ENCODE measurements at regions not wholly inside any gene's neighbourhood (a gene's known extent, or its start where the extent isn't known, plus 50 kb on each side); places are given as distances from the start of the nearest gene placed in this dataset.

- Histone ChIP-seq H3K27ac (ENCODE audit: low read depth, low read length, poor library complexity, severe bottlenecking) (no peak overlapping the region), H2AFZ (ENCODE audit: low read length) (no peak overlapping the region), H3K4me3 (ENCODE audit: low read depth, low read length, poor library complexity, severe bottlenecking) (no peak overlapping the region), H3K36me3 (ENCODE audit: insufficient read depth, low read length) (no peaks in the 10 kb centered on the region), H3K4me2 (ENCODE audit: low read length) (no peak overlapping the region), H4K20me1 (ENCODE audit: insufficient read depth, low read length) (no peaks in the 10 kb centered on the region), H3K4me1 (ENCODE audit: insufficient read depth, low read length, poor library complexity, severe bottlenecking) (no peaks in the 10 kb centered on the region), H3K79me2 (ENCODE audit: insufficient read depth, low read depth, low read length) (no peaks in the 10 kb centered on the region), H3K9me3 (ENCODE audit: low read length) (no peaks in the 10 kb centered on the region), H3K9me2 (ENCODE audit: insufficient read depth, low read length) (no peaks in the 10 kb centered on the region)
- ChIA-PET CTCF (ENCODE audit: unreplicated experiment) (no interaction called here), POLR2A (no interaction called here)
- no peak for DNase-seq (ENCODE audit: low spot score)
- intact Hi-C loops (cut with micrococcal nuclease; ENCODE audit: unreplicated experiment), result no loop called here
- no TSS peak for BruUV-seq (replicated peaks)
- TF ChIP-seq CTCF (conservative IDR thresholded peaks at IDR 0.05; ENCODE audit: low read length), result no peak
- no peak for TF ChIP-seq EZH2phosphoT487 (IDR thresholded peaks at IDR 0.05; ENCODE audit: borderline replicate concordance, low read depth, low read length)
These were observed 489.2 kb upstream of the CTSO start for GRCh38 chr4:156442912-156443311.

GRCh38 chr4:156439576-156440200 is 486.0 kb upstream of the CTSO start:
- Histone ChIP-seq H4K20me1 (ENCODE audit: insufficient read depth, low read length) (no peaks in the 10 kb centered on the region), H3K36me3 (ENCODE audit: insufficient read depth, low read length) (no peaks in the 10 kb centered on the region), H2AFZ (ENCODE audit: low read length) (no peak overlapping the region), H3K4me3 (ENCODE audit: low read depth, low read length, poor library complexity, severe bottlenecking) (no peak overlapping the region), H3K79me2 (ENCODE audit: insufficient read depth, low read depth, low read length) (no peaks in the 10 kb centered on the region), H3K4me1 (ENCODE audit: insufficient read depth, low read length, poor library complexity, severe bottlenecking) (no peaks in the 10 kb centered on the region), H3K9me3 (ENCODE audit: low read length) (no peaks in the 10 kb centered on the region), H3K4me2 (ENCODE audit: low read length) (no peak overlapping the region), H3K27ac (ENCODE audit: low read depth, low read length, poor library complexity, severe bottlenecking) (no peak overlapping the region), H3K9me2 (ENCODE audit: insufficient read depth, low read length) (no peaks in the 10 kb centered on the region)
- intact Hi-C loops (cut with micrococcal nuclease; ENCODE audit: unreplicated experiment), result no loop called here
- CTCF ChIA-PET (ENCODE audit: unreplicated experiment), result no interaction called here
- TF ChIP-seq EZH2phosphoT487 (IDR thresholded peaks at IDR 0.05; ENCODE audit: borderline replicate concordance, low read depth, low read length), result no peak
- TF ChIP-seq CTCF (conservative IDR thresholded peaks at IDR 0.05; ENCODE audit: low read length), result no peak
- no peak for DNase-seq (ENCODE audit: low spot score)
- no TSS peak for BruUV-seq (replicated peaks)
- POLR2A ChIA-PET, result no interaction called here

GRCh38 chr4:156437666-156438065 is 484.0 kb upstream of the CTSO start:
- no TSS peak for BruUV-seq (replicated peaks)
- intact Hi-C loops (cut with micrococcal nuclease; ENCODE audit: unreplicated experiment), result no loop called here

More at GRCh38 chr4:156437666-156438065, 484.0 kb upstream of the CTSO start:
- no peaks in the 10 kb centered on the region for H4K20me1 ChIP-seq (ENCODE audit: insufficient read depth, low read length)
- no peak overlapping the region for H3K4me3 ChIP-seq (ENCODE audit: low read depth, low read length, poor library complexity, severe bottlenecking)
- ChIA-PET POLR2A (interaction anchor here (0.6 kb wide), 1 partner anchor 1083 kb away, joined by 3 read pairs; no protein-coding TSS in a partner anchor), CTCF (ENCODE audit: unreplicated experiment) (no interaction called here)
- DNase-seq (ENCODE audit: low spot score), result no peak
- H3K4me2 ChIP-seq (ENCODE audit: low read length), result no peak overlapping the region
- H3K36me3 ChIP-seq (ENCODE audit: insufficient read depth, low read length), result no peaks in the 10 kb centered on the region
- no peaks in the 10 kb centered on the region for H3K79me2 ChIP-seq (ENCODE audit: insufficient read depth, low read depth, low read length)
- no peak overlapping the region for H2AFZ ChIP-seq (ENCODE audit: low read length)
- no peaks in the 10 kb centered on the region for H3K4me1 ChIP-seq (ENCODE audit: insufficient read depth, low read length, poor library complexity, severe bottlenecking)
- H3K9me3 ChIP-seq (ENCODE audit: low read length), result no peaks in the 10 kb centered on the region
- no peak overlapping the region for H3K27ac ChIP-seq (ENCODE audit: low read depth, low read length, poor library complexity, severe bottlenecking)
- no peak for TF ChIP-seq CTCF (conservative IDR thresholded peaks at IDR 0.05; ENCODE audit: low read length)
- TF ChIP-seq EZH2phosphoT487 (IDR thresholded peaks at IDR 0.05; ENCODE audit: borderline replicate concordance, low read depth, low read length), result no peak
- no peaks in the 10 kb centered on the region for H3K9me2 ChIP-seq (ENCODE audit: insufficient read depth, low read length)

All from OCI-LY7 (cell line).